GM23338 (cell line): ENCODE measurements at regions not wholly inside any gene's neighbourhood (a gene's known extent, or its start where the extent isn't known, plus 50 kb on each side); places are given as distances from the start of the nearest gene placed in this dataset.
"Not testable (repeated sequence)": the region's sequence is repeated elsewhere in the genome, so short reads cannot be mapped to it uniquely, and the experiment has no call there.

Source experiments
- ATAC-seq: fragments of 200-7000 bp; cut with Tn5 transposase; 3 replicates; pipeline ENCODE4 v1.9.1; 2020
- DNase-seq: peaks from one replicate; pipeline ENCODE4 v3.0.0-alpha.2; 2015; ENCODE audit warnings: low spot score
- H2AFZ ChIP-seq: fragments of 200-600 bp; sonication (generic); 2 replicates; pipeline ENCODE4 v1.8.0; 2016; ENCODE audit warnings: antibody characterized with exemption, mild to moderate bottlenecking, moderate library complexity
- H3F3A ChIP-seq: fragments of 200-600 bp; sonication (generic); replicated peaks from 2 replicates; pipeline ENCODE4 v1.8.0; 2017; ENCODE audit warnings: antibody characterized with exemption, mixed run types, low read depth
- H3K27ac ChIP-seq: fragments of 200-600 bp; sonication (generic); 2 replicates; pipeline ENCODE4 v1.6.1; 2016; ENCODE audit warnings: low read depth
- H3K27me3 ChIP-seq: fragments of 200-600 bp; sonication (generic); 2 replicates; pipeline ENCODE4 v1.8.0; 2016; ENCODE audit warnings: mild to moderate bottlenecking, mixed run types, moderate library complexity; ENCODE audit not compliant: insufficient read depth
- H3K36me3 ChIP-seq: fragments of 200-600 bp; sonication (generic); 2 replicates; pipeline ENCODE4 v1.8.0; 2016; ENCODE audit warnings: mild to moderate bottlenecking; ENCODE audit not compliant: insufficient read depth
- H3K4me1 ChIP-seq: fragments of 200-600 bp; sonication (generic); 2 replicates; pipeline ENCODE4 v1.8.0; 2016; ENCODE audit warnings: mild to moderate bottlenecking, moderate library complexity; ENCODE audit not compliant: insufficient read depth
- H3K4me2 ChIP-seq: fragments of 200-600 bp; sonication (generic); 2 replicates; pipeline ENCODE4 v1.7.1; 2017; ENCODE audit warnings: mixed run types
- H3K4me3 ChIP-seq: fragments of 200-600 bp; sonication (generic); 2 replicates; pipeline ENCODE4 v1.6.1; 2016; ENCODE audit warnings: mixed run types
- H3K79me2 ChIP-seq: fragments of 200-600 bp; sonication (generic); replicated peaks from 2 replicates; pipeline ENCODE4 v1.8.0; 2017; ENCODE audit warnings: mild to moderate bottlenecking; ENCODE audit not compliant: insufficient read depth
- H3K9me2 ChIP-seq: fragments of 200-600 bp; sonication (generic); 2 replicates; pipeline ENCODE4 v1.8.0; 2017; ENCODE audit not compliant: insufficient read depth
- H4K20me1 ChIP-seq: fragments of 200-600 bp; sonication (generic); replicated peaks from 2 replicates; pipeline ENCODE4 v1.8.0; 2017; ENCODE audit warnings: mild to moderate bottlenecking; ENCODE audit not compliant: insufficient read depth
- H3K27ac Mint-ChIP-seq: 2 replicates; pipeline ENCODE4 v1.8.0; 2020; ENCODE audit warnings: inconsistent platforms, mild to moderate bottlenecking, moderate library complexity, mixed read lengths
- H3K27me3 Mint-ChIP-seq: 3 replicates; pipeline ENCODE4 v1.8.0; 2022; ENCODE audit warnings: low read depth, mild to moderate bottlenecking, moderate library complexity, mixed read lengths, inconsistent platforms; ENCODE audit not compliant: insufficient read depth, poor library complexity
- H3K36me3 Mint-ChIP-seq: 3 replicates; pipeline ENCODE4 v1.8.0; 2021; ENCODE audit warnings: low read depth, mild to moderate bottlenecking, inconsistent platforms, moderate library complexity, mixed read lengths
- H3K4me1 Mint-ChIP-seq: 3 replicates; pipeline ENCODE4 v1.8.0; 2020; ENCODE audit warnings: mild to moderate bottlenecking, inconsistent platforms, mixed read lengths
- H3K4me3 Mint-ChIP-seq: 3 replicates; pipeline ENCODE4 v1.8.0; 2021; ENCODE audit warnings: moderate library complexity, mild to moderate bottlenecking, inconsistent platforms, mixed read lengths
- H3K9me3 Mint-ChIP-seq: 3 replicates; pipeline ENCODE4 v1.8.0; 2020; ENCODE audit warnings: moderate library complexity, mild to moderate bottlenecking, inconsistent platforms, mixed read lengths
- EZH2 ChIP-seq: fragments of 200-600 bp; sonication (generic); IDR thresholded peaks from one replicate; pipeline ENCODE4 v1.8.0; 2017; ENCODE audit warnings: antibody characterized with exemption, mild to moderate bottlenecking, low read depth; ENCODE audit not compliant: unreplicated experiment
- JUNB ChIP-seq: IDR thresholded peaks from one replicate; pipeline ENCODE4 v1.6.1; 2016; ENCODE audit warnings: antibody characterized with exemption; ENCODE audit not compliant: unreplicated experiment
- REST ChIP-seq: IDR thresholded peaks from one replicate; pipeline ENCODE4 v1.6.1; 2018; ENCODE audit warnings: antibody characterized with exemption; ENCODE audit not compliant: unreplicated experiment
- ZNF331 ChIP-seq: fragments of 250-450 bp; sonication (Bioruptor Pico); IDR thresholded peaks from 2 replicates; pipeline ENCODE4 v1.5.0; 2020; ENCODE audit warnings: low read depth, mild to moderate bottlenecking, moderate library complexity
- ZNF462 ChIP-seq: fragments of 250-450 bp; sonication (Bioruptor Pico); IDR thresholded peaks from 2 replicates; pipeline ENCODE4 v1.5.0; 2020; ENCODE audit warnings: mild to moderate bottlenecking, moderate library complexity

GRCh38 chr4:167854881-167855280 is 237.5 kb upstream of the ANXA10 start (continued):
- TF ChIP-seq ZNF462 (CRISPR knock-in tag) (no peak), EZH2 (no peak)

GRCh38 chr4:167858127-167858526 is 234.2 kb upstream of the ANXA10 start:
- not testable (repeated sequence) for H3K4me3 Mint-ChIP-seq, H3K36me3 ChIP-seq, H3K27me3 ChIP-seq, H3K4me1 ChIP-seq, ATAC-seq, H4K20me1 ChIP-seq, H3K4me2 ChIP-seq, H3K27ac Mint-ChIP-seq, H3K4me1 Mint-ChIP-seq, H3K9me2 ChIP-seq, H3K4me3 ChIP-seq, H3K79me2 ChIP-seq, H2AFZ ChIP-seq, H3F3A ChIP-seq, H3K27me3 Mint-ChIP-seq, H3K27ac ChIP-seq
- Mint-ChIP-seq H3K9me3 (peaks cover 14% of the 10 kb centered on the region), H3K36me3 (peaks cover 11% of the 10 kb centered on the region; the same call in 2 of the 3 replicates)
- peak; percentile 8 for DNase-seq

GRCh38 chr4:167867191-167867590 is 225.1 kb upstream of the ANXA10 start:
- H3K27me3 Mint-ChIP-seq, result no peaks in the 10 kb centered on the region

More at GRCh38 chr4:167867191-167867590, 225.1 kb upstream of the ANXA10 start:
- no peak overlapping the region for H3K4me2 ChIP-seq
- H3K27me3 ChIP-seq, result no peaks in the 10 kb centered on the region
- no peak for ATAC-seq
- no peaks in the 10 kb centered on the region for H3F3A ChIP-seq
- no peaks in the 10 kb centered on the region for H4K20me1 ChIP-seq
- H3K4me1 ChIP-seq, result no peaks in the 10 kb centered on the region
- Mint-ChIP-seq H3K9me3 (no peaks in the 10 kb centered on the region), H3K36me3 (no peaks in the 10 kb centered on the region), H3K27ac (no peak overlapping the region), H3K4me1 (no peaks in the 10 kb centered on the region), H3K4me3 (no peak overlapping the region)
- no peak for TF ChIP-seq ZNF331 (CRISPR knock-in tag)
- TF ChIP-seq REST, result no peak
- TF ChIP-seq JUNB, result no peak
- H3K4me3 ChIP-seq, result no peak overlapping the region
- H3K9me2 ChIP-seq, result no peaks in the 10 kb centered on the region
- no peaks in the 10 kb centered on the region for H3K79me2 ChIP-seq
- H3K27ac ChIP-seq, result no peak overlapping the region
- H3K36me3 ChIP-seq, result no peaks in the 10 kb centered on the region; the same call in 1 of the 2 replicates
- no peak for DNase-seq
- H2AFZ ChIP-seq, result no peak overlapping the region
